CD4-positive, alpha-beta T cell (primary cell): ENCODE measurements at regions not wholly inside any gene's neighbourhood (a gene's known extent, or its start where the extent isn't known, plus 50 kb on each side); places are given as distances from the start of the nearest gene placed in this dataset.

Experiments
- ATAC-seq: fragments of 200-7000 bp; cut with Tn5 transposase; one replicate; pipeline ENCODE4 v1.10.0; 2022; ENCODE audit warnings: mild to moderate bottlenecking; ENCODE audit not compliant: poor library complexity
- CTCF ChIA-PET: fragments of 350-600 bp; sonication (Branson Sonifier 250); formaldehyde crosslinking; loops from one replicate; lab custom pipeline; 2021; ENCODE audit warnings: antibody characterized with exemption, inconsistent platforms; lab: Charles Lee
- POLR2A ChIA-PET: fragments of 350-600 bp; sonication (Branson Sonifier 250); formaldehyde crosslinking; loops from one replicate; lab custom pipeline; 2021; ENCODE audit warnings: antibody characterized with exemption, inconsistent platforms; lab: Charles Lee
- DNase-seq, 14 experiments: peaks; one replicate each; pipeline ENCODE4 v3.0.0-alpha.2; 2013 to 2020; ENCODE audit warnings: mixed read lengths in 2 of 14
- H3K27ac ChIP-seq, 2 donors: one replicate each; pipeline versions ENCODE4 v1.5.1 to v1.7.0; 2013; ENCODE audit warnings: low read length in 2 of 2, low read depth in 1 of 2, mild to moderate bottlenecking in 1 of 2
- H3K27me3 ChIP-seq, 2 experiments: 1 replicate in 1 of 2; 2 replicates in 1 of 2; pipeline versions ENCODE4 v1.6.1 to v1.7.0; 2013; ENCODE audit warnings: low read length in 2 of 2, control low read depth in 1 of 2, mild to moderate bottlenecking in 1 of 2, moderate library complexity in 1 of 2; ENCODE audit not compliant: insufficient read depth in 2 of 2, control insufficient read depth in 1 of 2
- H3K36me3 ChIP-seq: one replicate; pipeline ENCODE4 v1.6.1; 2013; ENCODE audit warnings: low read length, control low read depth; ENCODE audit not compliant: insufficient read depth
- H3K4me1 ChIP-seq: one replicate; pipeline ENCODE4 v1.6.1; 2013; ENCODE audit warnings: low read length, control low read depth; ENCODE audit not compliant: insufficient read depth
- H3K4me3 ChIP-seq: one replicate; pipeline ENCODE4 v1.5.1; 2013; ENCODE audit warnings: mild to moderate bottlenecking, low read length, moderate library complexity
- H3K9me3 ChIP-seq, 2 experiments: 1 replicate in 1 of 2; 2 replicates in 1 of 2; pipeline versions ENCODE4 v1.6.1 to v1.7.0; 2013; ENCODE audit warnings: low read length in 2 of 2, mild to moderate bottlenecking in 2 of 2, control low read depth in 1 of 2, moderate library complexity in 1 of 2; ENCODE audit not compliant: control insufficient read depth in 1 of 2, insufficient read depth in 1 of 2
- H3K27ac Mint-ChIP-seq: one replicate; pipeline ENCODE4 v1.8.0; 2020; ENCODE audit warnings: mixed read lengths
- H3K27me3 Mint-ChIP-seq: one replicate; pipeline ENCODE4 v1.8.0; 2021; ENCODE audit warnings: mixed read lengths
- H3K36me3 Mint-ChIP-seq: one replicate; pipeline ENCODE4 v1.8.0; 2021; ENCODE audit warnings: low read depth, mixed read lengths
- H3K4me1 Mint-ChIP-seq: one replicate; pipeline ENCODE4 v1.8.0; 2021; ENCODE audit warnings: low read depth, mixed read lengths
- H3K4me3 Mint-ChIP-seq: one replicate; pipeline ENCODE4 v1.8.0; 2020; ENCODE audit warnings: mild to moderate bottlenecking, mixed read lengths
- H3K9me3 Mint-ChIP-seq: one replicate; pipeline ENCODE4 v1.8.0; 2020; ENCODE audit warnings: mixed read lengths
- CTCF ChIP-seq: fragments of 200-600 bp; IDR thresholded peaks from one replicate; pipeline ENCODE4 v1.8.0; 2022; ENCODE audit warnings: antibody characterized with exemption, mild to moderate bottlenecking
- intact Hi-C, 2 experiments: fragments of 100-400 bp; cut with DNase I in 1 of 2; cut with micrococcal nuclease in 1 of 2; formaldehyde crosslinking; loops; one replicate each; pipeline versions ENCODE4 v1.15.1 to v1.9.0; 2023 to 2025; cut with DNase I, micrococcal nuclease

- Histone ChIP-seq H3K27me3 (no peaks in the 10 kb centered on the region), H3K4me1 (no peaks in the 10 kb centered on the region), H3K36me3 (no peaks in the 10 kb centered on the region), H3K27ac (no peak overlapping the region), H3K9me3 (no peaks in the 10 kb centered on the region), H3K4me3 (no peak overlapping the region)
- Mint-ChIP-seq H3K36me3 (no peaks in the 10 kb centered on the region), H3K27ac (no peak overlapping the region), H3K4me3 (no peak overlapping the region), H3K9me3 (no peaks in the 10 kb centered on the region), H3K27me3 (peaks cover 8% of the 10 kb centered on the region), H3K4me1 (no peaks in the 10 kb centered on the region)
- POLR2A ChIA-PET = no interaction called here
- DNase-seq (no peak), ATAC-seq (no peak)
- CTCF ChIA-PET = interaction anchor here (0.6 kb wide), 1 partner anchor 52 kb away, joined by 3 read pairs; no protein-coding TSS in a partner anchor
- intact Hi-C loops = no loop called here
- no peak for TF ChIP-seq CTCF
These were observed 237.6 kb upstream of the IRS2 start for GRCh38 chr13:110023729-110024644.

GRCh38 chr13:110018009-110018408, 231.6 kb upstream of the IRS2 start:
- intact Hi-C loops = no loop called here
- no peaks in the 10 kb centered on the region for H3K27me3 ChIP-seq
- H3K27ac ChIP-seq = no peak overlapping the region
- no peaks in the 10 kb centered on the region for H3K36me3 Mint-ChIP-seq
- no peaks in the 10 kb centered on the region for H3K4me1 ChIP-seq
- H3K36me3 ChIP-seq = no peaks in the 10 kb centered on the region
- no peak for DNase-seq
- no peaks in the 10 kb centered on the region for H3K9me3 Mint-ChIP-seq
- ATAC-seq = no peak
- no peak for TF ChIP-seq CTCF
- H3K9me3 ChIP-seq = peaks cover 0 to 4% of the 10 kb centered on the region in 2 experiments
- H3K4me1 Mint-ChIP-seq = no peaks in the 10 kb centered on the region
- no peak overlapping the region for H3K27ac Mint-ChIP-seq
- ChIA-PET POLR2A (no interaction called here), CTCF (no interaction called here)
- H3K27me3 Mint-ChIP-seq = peaks cover 4% of the 10 kb centered on the region
- no peak overlapping the region for H3K4me3 ChIP-seq
- H3K4me3 Mint-ChIP-seq = no peak overlapping the region

- Mint-ChIP-seq H3K9me3 (no peaks in the 10 kb centered on the region), H3K27me3 (peaks cover 4% of the 10 kb centered on the region), H3K4me3 (no peak overlapping the region), H3K36me3 (no peaks in the 10 kb centered on the region), H3K27ac (no peak overlapping the region), H3K4me1 (no peaks in the 10 kb centered on the region)
- peaks cover 0 to 4% of the 10 kb centered on the region in 2 experiments for H3K9me3 ChIP-seq
- no peak for TF ChIP-seq CTCF
- H3K4me1 ChIP-seq = no peaks in the 10 kb centered on the region
- no peak for DNase-seq
- no peak overlapping the region for H3K27ac ChIP-seq
- no peaks in the 10 kb centered on the region for H3K36me3 ChIP-seq
- intact Hi-C loops = no loop called here
- ATAC-seq = no peak
- ChIA-PET POLR2A (no interaction called here), CTCF (no interaction called here)
- H3K4me3 ChIP-seq = no peak overlapping the region
- no peaks in the 10 kb centered on the region for H3K27me3 ChIP-seq
These were observed 231.0 kb upstream of the IRS2 start for GRCh38 chr13:110017379-110017778.
